Esophagus squamous epithelium (tissue), 4 donors: ENCODE measurements at regions not wholly inside any gene's neighbourhood (a gene's known extent, or its start where the extent isn't known, plus 50 kb on each side); places are given as distances from the start of the nearest gene placed in this dataset.
"Not testable (repeated sequence)": the region's sequence is repeated elsewhere in the genome, so short reads cannot be mapped to it uniquely, and the experiment has no call there.

Source experiments
- CTCF ChIP-seq, 6 experiments: fragments of 450-650 bp in 4 of 6; fragments of 200-600 bp in 2 of 6; sonication (generic) in 2 of 6; IDR thresholded peaks; one replicate each; pipeline ENCODE4 v1.5.1; 2016 to 2019; ENCODE audit warnings: antibody characterized with exemption in 6 of 6, mild to moderate bottlenecking in 4 of 6, moderate library complexity in 4 of 6
- POLR2A ChIP-seq, 4 donors: fragments of 450-650 bp; IDR thresholded peaks; one replicate each; pipeline ENCODE4 v1.6.1; 2017; ENCODE audit warnings: antibody characterized with exemption in 4 of 4, mild to moderate bottlenecking in 4 of 4, moderate library complexity in 3 of 4

GRCh38 chr16:66173181-66173580, 193.3 kb upstream of the CDH5 start:
- not testable (repeated sequence) for TF ChIP-seq CTCF, POLR2A (IDR thresholded peaks at IDR 0.05)
